ENCODE measurements at regions not wholly inside any gene's neighbourhood (a gene's known extent, or its start where the extent isn't known, plus 50 kb on each side); places are given as distances from the start of the nearest gene placed in this dataset.
"Not testable (repeated sequence)": the region's sequence is repeated elsewhere in the genome, so short reads cannot be mapped to it uniquely, and the experiment has no call there.

GRCh38 chr18:63057707-63058106 lies 261.9 kb downstream of the BCL2 start:
- peaks cover 15% of the 10 kb centered on the region for H3K4me1 ChIP-seq (ENCODE audit: insufficient read depth, low read length, poor library complexity, severe bottlenecking)
- H3F3A ChIP-seq (ENCODE audit: low read depth): no peaks in the 10 kb centered on the region
- no peaks in the 10 kb centered on the region for H3K27me3 ChIP-seq (ENCODE audit: insufficient read depth, low read length, poor library complexity, severe bottlenecking)
- H3K4me3 ChIP-seq (ENCODE audit: low read length, poor library complexity, severe bottlenecking): no peak overlapping the region
- TF ChIP-seq EZH2phosphoT487 (IDR thresholded peaks at IDR 0.05; ENCODE audit: borderline replicate concordance): no peak
- TF ChIP-seq, protein P1, sequence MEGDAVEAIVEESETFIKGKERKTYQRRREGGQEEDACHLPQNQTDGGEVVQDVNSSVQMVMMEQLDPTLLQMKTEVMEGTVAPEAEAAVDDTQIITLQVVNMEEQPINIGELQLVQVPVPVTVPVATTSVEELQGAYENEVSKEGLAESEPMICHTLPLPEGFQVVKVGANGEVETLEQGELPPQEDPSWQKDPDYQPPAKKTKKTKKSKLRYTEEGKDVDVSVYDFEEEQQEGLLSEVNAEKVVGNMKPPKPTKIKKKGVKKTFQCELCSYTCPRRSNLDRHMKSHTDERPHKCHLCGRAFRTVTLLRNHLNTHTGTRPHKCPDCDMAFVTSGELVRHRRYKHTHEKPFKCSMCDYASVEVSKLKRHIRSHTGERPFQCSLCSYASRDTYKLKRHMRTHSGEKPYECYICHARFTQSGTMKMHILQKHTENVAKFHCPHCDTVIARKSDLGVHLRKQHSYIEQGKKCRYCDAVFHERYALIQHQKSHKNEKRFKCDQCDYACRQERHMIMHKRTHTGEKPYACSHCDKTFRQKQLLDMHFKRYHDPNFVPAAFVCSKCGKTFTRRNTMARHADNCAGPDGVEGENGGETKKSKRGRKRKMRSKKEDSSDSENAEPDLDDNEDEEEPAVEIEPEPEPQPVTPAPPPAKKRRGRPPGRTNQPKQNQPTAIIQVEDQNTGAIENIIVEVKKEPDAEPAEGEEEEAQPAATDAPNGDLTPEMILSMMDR (conservative IDR thresholded peaks at IDR 0.05; ENCODE audit: low read length): no peak
- H3K4me2 ChIP-seq (ENCODE audit: low read depth, low read length, poor library complexity, severe bottlenecking): no peak overlapping the region
- no peaks in the 10 kb centered on the region for H3K79me2 ChIP-seq (ENCODE audit: insufficient read depth, low read length)
- no peak overlapping the region for H2AFZ ChIP-seq (ENCODE audit: low read length)
- H4K20me1 ChIP-seq (ENCODE audit: insufficient read depth, low read length, poor library complexity, severe bottlenecking): no peaks in the 10 kb centered on the region
- H3K36me3 ChIP-seq (ENCODE audit: insufficient read depth, low read length): no peaks in the 10 kb centered on the region
- no peak overlapping the region for H3K9ac ChIP-seq (ENCODE audit: low read depth, low read length, poor library complexity, severe bottlenecking)
- H3K9me3 ChIP-seq (ENCODE audit: insufficient read depth, low read depth, low read length): no peaks in the 10 kb centered on the region
- H3K9me2 ChIP-seq (replicated peaks; ENCODE audit: low read depth, low read length): no peaks in the 10 kb centered on the region

DNA sequence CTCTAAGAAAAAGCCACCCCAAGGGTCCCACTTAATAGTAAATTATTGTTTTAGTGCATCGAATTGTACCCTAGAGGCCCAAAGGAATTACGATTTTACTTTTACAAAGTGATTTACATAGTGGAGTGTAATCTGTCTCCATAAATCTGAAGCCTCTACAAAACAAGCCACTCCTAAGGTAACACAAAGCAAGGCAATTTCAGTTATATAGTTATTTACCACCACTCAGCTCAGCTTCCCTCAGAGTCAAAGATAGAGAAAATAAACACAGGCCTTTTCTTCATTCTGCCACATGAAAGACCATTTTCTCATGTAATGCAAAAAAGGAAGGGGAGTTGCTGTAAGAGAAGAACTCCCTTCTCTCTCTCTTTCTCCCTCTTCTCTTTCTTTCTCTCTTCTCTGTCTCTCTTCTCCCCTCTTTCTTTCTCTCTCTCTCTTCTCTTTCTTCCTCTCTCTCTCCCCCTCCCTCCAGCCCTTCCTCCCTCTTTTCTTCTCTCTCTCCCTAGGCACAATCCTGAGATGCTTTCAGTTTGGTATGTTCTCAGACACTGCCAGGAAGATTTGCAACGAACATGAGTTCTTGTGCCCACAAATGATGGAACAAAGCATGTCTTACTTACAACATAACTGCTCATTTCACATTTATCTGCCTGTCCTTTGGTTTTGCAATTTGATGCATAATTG lies 264.5 kb downstream of the BCL2 start:
- no peaks in the 10 kb centered on the region for H3K36me3 ChIP-seq (ENCODE audit: insufficient read depth, low read length)
- peak overlapping the region; percentile 34 for H3K4me2 ChIP-seq (ENCODE audit: low read depth, low read length, poor library complexity, severe bottlenecking)
- TF ChIP-seq EZH2phosphoT487 (IDR thresholded peaks at IDR 0.05; ENCODE audit: borderline replicate concordance): no peak
- TF ChIP-seq, protein P1 (conservative IDR thresholded peaks at IDR 0.05; ENCODE audit: low read length): no peak
- H3F3A ChIP-seq (ENCODE audit: low read depth): no peaks in the 10 kb centered on the region
- no peak overlapping the region for H3K4me3 ChIP-seq (ENCODE audit: low read length, poor library complexity, severe bottlenecking)
- no peaks in the 10 kb centered on the region for H3K79me2 ChIP-seq (ENCODE audit: insufficient read depth, low read length)
- H4K20me1 ChIP-seq (ENCODE audit: insufficient read depth, low read length, poor library complexity, severe bottlenecking): no peaks in the 10 kb centered on the region
- peak overlapping the region; percentile 10 for H3K9ac ChIP-seq (ENCODE audit: low read depth, low read length, poor library complexity, severe bottlenecking)
- H3K9me2 ChIP-seq (replicated peaks; ENCODE audit: low read depth, low read length): no peaks in the 10 kb centered on the region
- no peaks in the 10 kb centered on the region for H3K9me3 ChIP-seq (ENCODE audit: insufficient read depth, low read depth, low read length)
- H2AFZ ChIP-seq (ENCODE audit: low read length): peak overlapping the region; percentile 92
- no peaks in the 10 kb centered on the region for H3K27me3 ChIP-seq (ENCODE audit: insufficient read depth, low read length, poor library complexity, severe bottlenecking)
- peaks cover 39% of the 10 kb centered on the region for H3K4me1 ChIP-seq (ENCODE audit: insufficient read depth, low read length, poor library complexity, severe bottlenecking)

DNA sequence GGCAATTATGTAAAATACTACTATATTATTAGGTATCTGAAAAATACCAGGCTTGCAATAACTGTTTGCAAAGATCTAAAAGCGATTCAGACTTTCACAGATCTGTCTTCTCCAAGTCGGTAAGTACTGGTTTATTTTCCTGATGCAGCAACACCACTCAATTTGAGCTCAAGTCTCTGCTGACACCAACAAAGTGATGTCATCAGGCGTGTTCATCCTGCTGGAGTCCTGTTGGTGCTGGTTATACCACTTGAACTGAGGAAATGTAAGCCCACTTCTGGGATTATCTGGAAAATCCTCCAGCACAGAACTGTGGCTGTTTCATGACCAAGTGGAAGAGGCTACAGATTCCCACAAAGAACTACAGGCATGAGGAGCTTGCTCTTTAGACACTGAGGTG lies 267.6 kb downstream of the BCL2 start:
- peaks cover 37% of the 10 kb centered on the region for H3K4me1 ChIP-seq (ENCODE audit: insufficient read depth, low read length, poor library complexity, severe bottlenecking)
- peak overlapping the region; percentile 5; the same call in 1 of the 2 replicates for H2AFZ ChIP-seq (ENCODE audit: low read length)
- no peaks in the 10 kb centered on the region for H3K9me3 ChIP-seq (ENCODE audit: insufficient read depth, low read depth, low read length)
- no peaks in the 10 kb centered on the region for H4K20me1 ChIP-seq (ENCODE audit: insufficient read depth, low read length, poor library complexity, severe bottlenecking)
- H3K4me3 ChIP-seq (ENCODE audit: low read length, poor library complexity, severe bottlenecking): no peak overlapping the region
- no peaks in the 10 kb centered on the region for H3K79me2 ChIP-seq (ENCODE audit: insufficient read depth, low read length)
- H3K27me3 ChIP-seq (ENCODE audit: insufficient read depth, low read length, poor library complexity, severe bottlenecking): no peaks in the 10 kb centered on the region
- no peak overlapping the region for H3K4me2 ChIP-seq (ENCODE audit: low read depth, low read length, poor library complexity, severe bottlenecking)
- no peaks in the 10 kb centered on the region for H3F3A ChIP-seq (ENCODE audit: low read depth)
- H3K36me3 ChIP-seq (ENCODE audit: insufficient read depth, low read length): no peaks in the 10 kb centered on the region
- TF ChIP-seq, protein P1 (conservative IDR thresholded peaks at IDR 0.05; ENCODE audit: low read length): no peak
- TF ChIP-seq EZH2phosphoT487 (IDR thresholded peaks at IDR 0.05; ENCODE audit: borderline replicate concordance): no peak
- H3K9ac ChIP-seq (ENCODE audit: low read depth, low read length, poor library complexity, severe bottlenecking): no peak overlapping the region
- no peaks in the 10 kb centered on the region for H3K9me2 ChIP-seq (replicated peaks; ENCODE audit: low read depth, low read length)

- not testable (repeated sequence) for H3K9ac ChIP-seq (ENCODE audit: low read depth, low read length, poor library complexity, severe bottlenecking); H4K20me1 ChIP-seq (ENCODE audit: insufficient read depth, low read length, poor library complexity, severe bottlenecking); H3K9me2 ChIP-seq (replicated peaks; ENCODE audit: low read depth, low read length); H3K27me3 ChIP-seq (ENCODE audit: insufficient read depth, low read length, poor library complexity, severe bottlenecking); H3F3A ChIP-seq (ENCODE audit: low read depth); H3K4me3 ChIP-seq (ENCODE audit: low read length, poor library complexity, severe bottlenecking); H3K79me2 ChIP-seq (ENCODE audit: insufficient read depth, low read length); H2AFZ ChIP-seq (ENCODE audit: low read length); H3K9me3 ChIP-seq (ENCODE audit: insufficient read depth, low read depth, low read length); H3K36me3 ChIP-seq (ENCODE audit: insufficient read depth, low read length)
- Histone ChIP-seq H3K4me1 (ENCODE audit: insufficient read depth, low read length, poor library complexity, severe bottlenecking) (peaks cover 37% of the 10 kb centered on the region), H3K4me2 (ENCODE audit: low read depth, low read length, poor library complexity, severe bottlenecking) (peak overlapping the region; percentile 33)
Observed at GRCh38 chr18:63050667-63051395, 268.7 kb downstream of the BCL2 start.
